CD4-positive, alpha-beta T cell treated with Interleukin-15 for 1 hour (primary cell): ENCODE measurements at regions not wholly inside any gene's neighbourhood (a gene's known extent, or its start where the extent isn't known, plus 50 kb on each side); places are given as distances from the start of the nearest gene placed in this dataset.
"Not testable (repeated sequence)": the region's sequence is repeated elsewhere in the genome, so short reads cannot be mapped to it uniquely, and the experiment has no call there.

ENCODE experiments used
- DNase-seq: peaks from one replicate; pipeline ENCODE4 v3.0.0-alpha.2; 2020

GRCh38 chr6:85276026-85276425 is 173.9 kb upstream of the NT5E start:
- not testable (repeated sequence) for DNase-seq

DNA sequence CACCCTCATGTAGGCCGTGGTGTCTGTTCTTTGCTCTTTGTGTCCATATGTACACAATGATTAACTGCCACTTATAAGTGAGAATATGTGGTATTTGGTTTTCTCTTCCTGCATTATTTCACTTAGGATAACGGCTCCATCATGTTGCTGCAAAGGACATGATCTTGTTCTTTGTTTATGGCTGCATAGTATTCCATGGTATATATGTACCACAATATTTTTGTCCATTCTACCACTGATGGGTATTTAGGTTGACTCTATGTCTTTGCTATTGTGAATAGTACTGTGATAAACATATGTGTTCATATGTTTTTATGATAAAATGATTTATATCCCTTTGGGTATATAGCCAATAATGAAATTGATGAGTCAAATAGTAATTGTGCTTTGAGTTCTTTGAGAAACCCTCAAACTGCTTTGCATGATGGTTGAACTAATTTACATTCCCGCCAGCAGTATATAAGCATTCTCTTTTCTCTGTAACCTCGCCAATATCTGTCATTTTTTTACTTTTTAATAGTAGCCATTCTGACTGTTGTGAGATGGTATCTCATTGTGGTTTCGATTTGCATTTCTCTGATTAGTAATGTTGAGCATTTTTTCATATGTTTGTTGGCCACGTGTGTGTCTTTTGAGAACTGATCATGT is 174.4 kb upstream of the NT5E start:
- no peak for DNase-seq

GRCh38 chr6:85273870-85274269 is 176.0 kb upstream of the NT5E start:
- no peak for DNase-seq

DNA sequence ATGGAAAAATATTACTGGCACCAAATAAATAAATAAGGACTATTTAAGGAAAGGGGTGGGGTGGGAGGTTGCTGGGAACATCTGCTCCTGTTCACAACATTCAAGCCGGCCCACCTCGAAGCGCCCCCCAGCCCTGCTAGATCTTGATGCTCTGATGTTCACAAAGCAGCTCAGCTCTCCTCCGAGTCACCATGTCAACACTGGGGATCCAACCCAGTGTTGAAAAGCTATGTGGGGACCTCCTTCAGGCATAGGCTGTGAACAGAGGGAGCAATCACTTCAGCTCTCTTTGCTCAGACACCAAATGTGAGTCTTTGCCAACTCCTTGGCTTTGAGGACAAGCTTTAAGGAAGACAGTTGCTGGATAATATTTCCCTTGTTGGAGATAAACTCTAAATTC is 176.8 kb upstream of the NT5E start:
- no peak for DNase-seq

DNA sequence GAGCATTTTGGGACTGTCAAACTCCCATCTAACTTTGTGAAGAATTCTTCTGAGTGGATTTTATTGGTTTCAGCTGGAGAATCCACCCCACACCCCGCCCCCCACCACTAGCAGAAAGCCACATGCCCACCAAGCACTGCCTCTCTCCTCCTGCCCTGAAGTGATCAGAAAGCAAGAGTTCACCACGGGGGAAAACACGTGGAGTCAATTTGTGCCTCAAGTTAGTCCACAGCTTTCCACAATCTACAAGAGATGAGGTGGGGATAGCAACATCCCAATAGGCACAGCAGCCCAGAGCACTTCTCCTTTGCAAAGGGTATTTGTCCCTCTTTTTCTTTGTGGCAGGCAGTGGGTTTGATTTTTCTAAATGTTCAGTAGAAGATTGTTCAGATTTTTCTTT is 177.3 kb upstream of the NT5E start:
- no peak for DNase-seq

GRCh38 chr6:85262621-85263020 is 187.3 kb upstream of the NT5E start:
- DNase-seq, result no peak

GRCh38 chr6:85261271-85261670 is 188.6 kb upstream of the NT5E start:
- DNase-seq, result no peak

DNA sequence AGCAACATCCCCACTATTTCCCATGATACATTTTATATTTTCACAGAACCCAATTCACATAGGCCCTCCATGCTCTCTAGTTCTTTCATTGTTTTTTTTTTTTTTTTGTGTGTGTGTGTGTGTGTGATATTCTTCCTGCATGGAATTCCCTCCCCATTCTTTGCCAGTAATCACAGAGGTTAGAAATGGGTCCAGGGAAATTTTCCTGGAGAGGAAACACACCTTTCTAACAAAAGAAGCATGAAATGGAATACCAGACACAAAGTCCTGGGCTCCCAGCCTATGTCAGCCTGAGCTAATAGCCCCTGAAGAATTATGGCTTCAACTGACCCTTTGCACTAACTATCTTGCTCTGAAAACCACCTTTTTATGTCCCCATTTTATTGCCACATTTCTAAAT is 194.2 kb upstream of the NT5E start:
- DNase-seq, result no peak

GRCh38 chr6:85252552-85252951 is 197.3 kb upstream of the NT5E start:
- no peak for DNase-seq

DNA sequence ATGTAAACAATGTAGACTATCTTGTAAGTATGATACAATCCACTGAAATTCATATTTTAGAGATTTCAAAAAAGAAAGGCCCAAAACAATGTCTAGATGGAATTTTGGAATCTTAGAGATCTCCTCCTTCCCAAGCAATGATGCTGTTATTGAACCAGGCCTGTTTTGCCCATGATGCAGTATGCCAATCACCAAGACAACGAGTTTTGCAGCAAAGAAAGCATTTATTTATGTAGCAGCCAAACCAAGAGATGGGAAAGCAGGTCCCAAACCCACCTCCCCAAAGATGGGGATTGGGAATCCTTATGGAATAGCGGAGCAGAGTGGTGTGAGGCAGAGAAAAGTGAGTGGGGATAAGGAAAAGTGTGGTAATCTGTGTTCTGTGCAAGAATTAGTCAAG is 197.8 kb upstream of the NT5E start:
- DNase-seq, result no peak

DNA sequence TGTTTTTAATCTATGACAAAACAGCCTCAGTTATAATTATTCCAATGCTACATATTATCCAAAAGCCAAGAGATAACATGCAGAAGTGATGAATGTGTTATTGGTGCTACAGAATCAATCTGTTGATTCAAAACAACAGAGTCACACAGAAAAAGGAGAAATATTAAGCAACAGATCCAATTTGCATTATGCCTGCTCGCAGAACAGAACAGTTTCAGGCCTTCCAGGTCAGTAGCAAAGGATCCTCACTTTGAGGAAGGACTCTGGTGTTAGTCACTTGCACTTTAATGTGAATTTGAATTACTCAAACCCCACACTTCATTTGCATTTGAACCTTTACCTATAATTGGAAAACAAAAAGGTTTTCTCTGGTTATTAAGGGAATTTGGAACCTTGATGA is 198.6 kb upstream of the NT5E start:
- DNase-seq, result no peak

- no peak for DNase-seq
These were observed 199.2 kb upstream of the NT5E start for GRCh38 chr6:85250586-85251220.

- no peak for DNase-seq
These were observed 204.9 kb upstream of the NT5E start for GRCh38 chr6:85245004-85245403.

DNA sequence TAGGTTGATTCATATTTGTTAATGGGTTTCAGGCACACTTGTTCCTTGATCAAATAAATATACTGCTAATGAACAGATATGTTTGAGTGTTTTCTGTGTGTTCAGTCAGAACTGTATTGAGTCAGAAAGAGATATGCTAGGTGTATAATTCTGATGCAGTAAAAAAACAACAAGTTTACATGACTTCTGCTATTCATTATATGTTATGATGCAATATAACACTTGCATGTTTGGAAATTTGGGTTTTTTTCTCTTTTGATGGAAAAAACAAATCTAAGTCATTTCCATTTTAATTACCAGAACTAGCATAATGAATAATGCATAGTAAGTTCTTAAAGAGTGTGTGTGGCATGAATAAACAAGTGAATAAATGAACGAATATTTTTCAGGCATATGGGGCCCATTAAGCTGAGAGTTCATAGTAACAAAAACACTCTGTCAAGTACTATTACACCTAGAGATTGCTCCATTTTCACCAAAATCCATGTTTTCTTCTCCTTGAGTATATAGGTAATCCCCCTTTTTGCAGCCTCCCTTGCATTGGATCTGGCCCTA is 208.3 kb upstream of the NT5E start:
- DNase-seq, result no peak

GRCh38 chr6:85240787-85241385 is 209.0 kb upstream of the NT5E start:
- no peak for DNase-seq

GRCh38 chr6:85237478-85237877 is 212.4 kb upstream of the NT5E start:
- DNase-seq, result no peak

DNA sequence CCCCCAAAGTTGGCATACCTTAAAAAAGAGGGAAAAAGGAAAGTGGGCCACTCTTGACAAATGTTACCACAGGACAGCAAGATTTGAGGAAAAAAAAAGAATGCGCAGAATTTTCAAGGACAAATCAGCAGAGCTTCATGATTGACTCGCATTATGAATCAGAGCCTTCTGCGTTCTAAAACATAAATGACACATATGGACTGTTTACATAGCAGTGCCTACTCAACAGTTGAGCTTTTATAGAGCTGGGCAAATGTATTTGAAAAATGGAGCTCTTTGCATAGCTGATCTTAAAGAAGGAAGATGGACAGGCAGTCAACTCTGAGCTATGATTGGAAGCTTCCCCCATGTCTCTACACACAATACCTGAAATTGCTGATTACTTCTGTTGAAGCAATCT is 213.2 kb upstream of the NT5E start:
- no peak for DNase-seq

DNA sequence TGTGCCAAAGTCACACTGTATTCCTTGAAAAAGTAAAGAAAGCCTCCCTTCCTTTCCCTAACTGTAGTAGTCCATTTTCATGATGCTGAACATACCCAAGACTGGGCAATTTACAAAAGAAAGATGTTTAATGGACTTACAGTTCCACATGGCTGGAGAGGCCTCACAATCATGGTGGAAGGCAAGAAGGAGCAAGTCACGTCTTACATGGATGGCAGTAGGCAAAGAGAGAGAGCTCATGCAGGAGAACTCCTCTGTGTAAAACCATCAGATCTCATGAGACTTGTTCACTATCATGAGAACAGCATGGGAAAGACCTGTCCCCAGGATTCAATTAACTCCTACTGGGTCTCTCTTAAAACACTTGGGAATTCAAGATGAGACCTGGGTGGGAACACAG is 222.5 kb upstream of the NT5E start:
- DNase-seq, result not testable (repeated sequence)

DNA sequence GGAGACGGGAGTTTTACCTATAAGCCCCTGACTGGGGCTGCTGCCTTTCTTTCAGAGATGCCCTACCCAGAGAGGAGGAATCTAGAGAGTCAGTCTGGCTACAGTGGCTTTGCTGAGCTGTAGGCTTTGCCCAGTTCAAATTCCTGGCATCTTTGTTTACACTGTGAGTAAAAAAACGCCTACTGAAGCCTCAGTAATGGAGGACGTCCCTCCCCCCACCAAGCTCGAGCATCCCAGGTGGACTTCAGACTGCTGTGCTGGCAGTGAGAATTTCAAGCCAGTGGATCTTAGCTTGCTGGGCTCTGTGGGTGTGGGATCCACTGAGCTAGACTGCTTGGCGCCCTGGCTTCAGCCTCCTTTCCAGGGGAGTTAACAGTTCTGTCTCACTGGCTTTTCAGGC is 237.1 kb upstream of the NT5E start:
- DNase-seq, result not testable (repeated sequence)

DNA sequence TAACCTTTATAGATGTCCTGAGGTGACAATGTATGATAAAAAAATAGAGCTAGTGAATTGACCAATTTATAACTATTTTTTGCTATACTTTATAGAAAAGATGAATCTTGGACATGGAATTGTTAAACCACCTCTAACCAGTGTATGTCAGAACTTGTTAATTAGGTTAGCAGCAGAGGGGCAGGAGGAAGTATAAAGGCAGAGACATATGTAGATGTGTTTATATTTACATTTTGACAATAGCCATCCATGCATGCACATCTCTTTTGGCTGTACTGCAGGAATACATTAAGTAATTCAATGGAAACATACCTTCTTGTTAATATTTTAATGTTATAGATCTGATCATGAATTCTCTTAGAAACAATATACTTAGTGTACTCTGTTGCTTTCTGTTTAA is 254.6 kb upstream of the NT5E start:
- no peak for DNase-seq

DNA sequence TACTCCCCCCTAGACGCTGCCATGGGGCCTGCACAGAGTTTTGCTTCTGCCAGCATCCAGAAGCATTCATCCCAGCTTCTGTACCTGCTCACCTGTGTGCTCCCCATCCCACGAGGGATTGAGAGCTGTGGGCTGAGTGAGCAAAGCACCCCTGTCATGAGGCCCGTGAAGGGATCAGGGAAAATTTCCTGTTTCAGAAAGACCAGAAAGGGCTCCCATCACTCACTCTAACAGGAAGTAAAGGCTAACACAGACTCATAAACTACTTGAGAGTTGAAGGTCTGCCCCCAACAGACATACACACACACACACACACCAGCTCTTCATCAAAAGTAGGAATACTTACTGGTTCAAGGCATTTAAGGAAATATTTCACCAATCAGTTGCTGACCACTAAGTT is 256.5 kb upstream of the NT5E start:
- DNase-seq, result no peak

- DNase-seq, result no peak
These were observed 257.3 kb upstream of the NT5E start for GRCh38 chr6:85192596-85192995.

- DNase-seq, result no peak
These were observed 257.7 kb upstream of the NT5E start for GRCh38 chr6:85192186-85192585.

DNA sequence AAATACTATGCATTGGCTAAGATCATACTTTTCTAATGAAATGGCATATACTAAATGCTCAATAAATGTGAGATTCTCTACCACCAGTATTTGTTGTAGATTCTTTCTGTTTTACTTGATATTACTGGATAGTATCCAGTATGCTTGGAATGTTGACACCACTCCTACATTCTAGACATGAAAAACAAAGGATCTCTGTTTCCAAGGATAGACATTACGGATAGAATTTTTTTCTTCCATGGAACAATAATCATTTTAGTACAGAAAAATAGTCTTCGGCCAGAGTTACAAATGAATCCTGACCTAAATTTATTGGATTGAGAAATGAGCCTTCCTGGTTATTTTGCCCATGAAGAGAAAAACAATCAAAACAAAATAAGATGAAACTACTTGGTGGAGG is 258.2 kb upstream of the NT5E start:
- DNase-seq, result no peak
